Activated T-cell treated with anti-CD3 and anti-CD28 coated beads, Interleukin-2, amount 50 U/mL, for 72 hours (primary cell): ENCODE measurements at regions not wholly inside any gene's neighbourhood (a gene's known extent, or its start where the extent isn't known, plus 50 kb on each side); places are given as distances from the start of the nearest gene placed in this dataset.

Experiments used
- ATAC-seq, 2 donors: fragments of 150-1000 bp; cut with Tn5 transposase; replicated peaks in 1 of 2; 2 replicates each; pipeline ENCODE4 v1.10.0; 2021; ENCODE audit warnings: moderate library complexity in 2 of 2, mild to moderate bottlenecking in 1 of 2
- DNase-seq, 2 donors: peaks; one replicate each; pipeline ENCODE4 v3.0.0; 2021 to 2022; ENCODE audit warnings: mixed read lengths in 1 of 2
- H3K27ac Mint-ChIP-seq: one replicate; pipeline ENCODE4 v1.8.0; 2022; ENCODE audit warnings: mild to moderate bottlenecking, moderate library complexity, mixed read lengths
- H3K27me3 Mint-ChIP-seq: one replicate; pipeline ENCODE4 v1.8.0; 2022; ENCODE audit warnings: low read depth, mixed read lengths
- H3K36me3 Mint-ChIP-seq, 2 donors: one replicate each; pipeline ENCODE4 v1.8.0; 2022; ENCODE audit warnings: mixed read lengths in 2 of 2, mild to moderate bottlenecking in 1 of 2; ENCODE audit not compliant: insufficient read depth in 2 of 2
- H3K4me1 Mint-ChIP-seq: one replicate; pipeline ENCODE4 v1.8.0; 2022; ENCODE audit warnings: low read depth, mixed read lengths
- H3K4me3 Mint-ChIP-seq, 2 donors: one replicate each; pipeline ENCODE4 v1.8.0; 2022; ENCODE audit warnings: mild to moderate bottlenecking in 2 of 2, mixed read lengths in 2 of 2, moderate library complexity in 2 of 2
- H3K9me3 Mint-ChIP-seq, 2 donors: one replicate each; pipeline ENCODE4 v1.8.0; 2022; ENCODE audit warnings: mixed read lengths in 2 of 2

DNA sequence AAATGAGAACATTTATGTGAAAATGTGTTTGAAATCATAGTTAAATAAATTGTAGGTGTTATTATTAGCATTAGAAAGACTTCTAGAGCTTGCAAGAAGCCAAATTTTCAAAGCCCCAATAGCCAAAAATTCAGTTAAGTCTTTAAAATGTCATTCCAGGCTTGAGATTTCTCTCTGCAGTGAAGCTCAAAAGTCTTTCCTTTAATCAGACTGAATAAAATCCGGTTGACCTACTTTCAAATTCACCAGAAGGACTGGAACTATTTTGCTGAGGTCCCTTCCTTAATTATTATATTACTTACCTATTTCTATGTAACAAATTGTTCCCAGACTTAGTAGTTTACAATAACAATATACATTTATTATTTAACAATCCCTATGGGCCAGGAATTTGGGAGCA, 112.2 kb upstream of the TRPM3 start:
- peaks cover 5% of the 10 kb centered on the region for H3K27me3 Mint-ChIP-seq
- no peaks in the 10 kb centered on the region for H3K4me1 Mint-ChIP-seq
- H3K27ac Mint-ChIP-seq, result no peak overlapping the region
- ATAC-seq (no peak), DNase-seq (no peak)
- H3K4me3 Mint-ChIP-seq, result no peak overlapping the region
- no peaks in the 10 kb centered on the region for H3K9me3 Mint-ChIP-seq
- no peaks in the 10 kb centered on the region for H3K36me3 Mint-ChIP-seq

DNA sequence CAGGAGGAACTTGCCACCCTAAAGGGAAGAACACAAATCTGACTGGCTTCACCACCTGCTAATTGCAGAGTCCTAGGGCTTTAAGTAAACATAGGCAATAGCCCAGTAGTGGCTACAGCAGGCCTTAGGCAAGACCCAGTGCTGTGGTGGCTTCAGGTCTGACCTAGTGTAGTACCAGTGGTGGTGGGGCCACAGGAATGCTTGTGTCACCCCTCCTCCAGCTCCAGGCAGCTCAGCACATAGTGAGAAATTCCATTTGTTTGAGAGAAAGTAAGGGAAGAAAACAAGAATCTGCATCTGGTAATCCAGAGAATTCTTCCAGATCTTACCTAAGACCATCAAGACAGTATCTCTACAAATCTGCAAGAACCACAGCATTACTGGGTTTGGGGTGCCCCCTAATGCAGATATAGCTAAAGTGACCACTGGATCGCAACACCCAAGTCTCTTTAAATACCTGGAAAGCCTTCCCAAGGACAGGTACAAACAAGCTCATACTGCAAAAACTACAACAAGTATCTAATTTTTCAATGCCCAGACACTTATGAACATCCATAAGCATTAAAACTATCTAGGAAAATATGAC, 102.6 kb upstream of the TRPM3 start:
- Mint-ChIP-seq H3K4me3 (no peak overlapping the region), H3K4me1 (no peaks in the 10 kb centered on the region), H3K9me3 (no peaks in the 10 kb centered on the region), H3K27me3 (peaks cover 6% of the 10 kb centered on the region), H3K36me3 (no peaks in the 10 kb centered on the region), H3K27ac (no peak overlapping the region)
- DNase-seq, result no peak
- ATAC-seq, result no peak

DNA sequence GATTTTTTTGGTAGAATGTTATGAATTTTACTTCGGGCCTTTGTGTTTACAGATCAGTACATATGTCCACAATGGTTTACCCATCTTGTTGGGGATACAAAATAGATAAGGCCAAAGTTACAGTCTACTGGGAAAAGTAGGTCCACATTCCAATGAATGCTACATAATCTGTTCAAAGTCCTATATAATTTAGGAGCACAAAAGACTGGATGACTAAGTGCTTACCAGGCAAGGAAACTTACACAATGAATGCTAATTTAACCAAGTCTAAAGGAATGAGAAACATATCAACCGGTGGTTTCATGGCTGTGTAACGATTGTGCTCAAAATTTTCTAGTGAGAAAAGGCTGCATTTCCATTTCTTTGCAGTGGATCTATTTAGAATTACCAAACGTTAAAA, 97.4 kb upstream of the TRPM3 start:
- peaks cover 0 to 4% of the 10 kb centered on the region in 2 donors for H3K9me3 Mint-ChIP-seq
- H3K4me3 Mint-ChIP-seq, result no peak overlapping the region
- no peaks in the 10 kb centered on the region for H3K36me3 Mint-ChIP-seq
- no peak for DNase-seq
- no peaks in the 10 kb centered on the region for H3K4me1 Mint-ChIP-seq
- no peak for ATAC-seq
- H3K27me3 Mint-ChIP-seq, result no peaks in the 10 kb centered on the region
- no peak overlapping the region for H3K27ac Mint-ChIP-seq

- no peak overlapping the region for H3K27ac Mint-ChIP-seq
- no peak overlapping the region for H3K4me3 Mint-ChIP-seq
- DNase-seq (no peak), ATAC-seq (no peak)
- H3K27me3 Mint-ChIP-seq, result no peaks in the 10 kb centered on the region
- H3K36me3 Mint-ChIP-seq, result no peaks in the 10 kb centered on the region
- peaks cover 0 to 4% of the 10 kb centered on the region in 2 donors for H3K9me3 Mint-ChIP-seq
- H3K4me1 Mint-ChIP-seq, result no peaks in the 10 kb centered on the region
These were observed 92.2 kb upstream of the TRPM3 start for GRCh38 chr9:71213633-71214032.

GRCh38 chr9:71210326-71210725, 88.9 kb upstream of the TRPM3 start:
- no peaks in the 10 kb centered on the region for H3K36me3 Mint-ChIP-seq
- DNase-seq (no peak), ATAC-seq (no peak)
- H3K27me3 Mint-ChIP-seq, result no peaks in the 10 kb centered on the region
- H3K4me1 Mint-ChIP-seq, result no peaks in the 10 kb centered on the region
- no peak overlapping the region for H3K4me3 Mint-ChIP-seq
- no peak overlapping the region for H3K27ac Mint-ChIP-seq
- peaks cover 0 to 4% of the 10 kb centered on the region in 2 donors for H3K9me3 Mint-ChIP-seq

- Mint-ChIP-seq H3K36me3 (no peaks in the 10 kb centered on the region), H3K9me3 (peaks cover 0 to 4% of the 10 kb centered on the region in 2 donors), H3K4me1 (no peaks in the 10 kb centered on the region), H3K27ac (no peak overlapping the region), H3K4me3 (no peak overlapping the region), H3K27me3 (no peaks in the 10 kb centered on the region)
- ATAC-seq, result no peak
- DNase-seq, result no peak
These were observed 88.5 kb upstream of the TRPM3 start for GRCh38 chr9:71209890-71210289.

- H3K36me3 Mint-ChIP-seq, result peaks cover 0 to 4% of the 10 kb centered on the region in 2 donors
- H3K4me3 Mint-ChIP-seq, result no peak overlapping the region
- no peaks in the 10 kb centered on the region for H3K27me3 Mint-ChIP-seq
- DNase-seq (no peak), ATAC-seq (no peak)
- H3K9me3 Mint-ChIP-seq, result peaks cover 3 to 5% of the 10 kb centered on the region in 2 donors
- H3K4me1 Mint-ChIP-seq, result no peaks in the 10 kb centered on the region
- no peak overlapping the region for H3K27ac Mint-ChIP-seq
These were observed 81.5 kb upstream of the TRPM3 start for GRCh38 chr9:71202931-71203330.

DNA sequence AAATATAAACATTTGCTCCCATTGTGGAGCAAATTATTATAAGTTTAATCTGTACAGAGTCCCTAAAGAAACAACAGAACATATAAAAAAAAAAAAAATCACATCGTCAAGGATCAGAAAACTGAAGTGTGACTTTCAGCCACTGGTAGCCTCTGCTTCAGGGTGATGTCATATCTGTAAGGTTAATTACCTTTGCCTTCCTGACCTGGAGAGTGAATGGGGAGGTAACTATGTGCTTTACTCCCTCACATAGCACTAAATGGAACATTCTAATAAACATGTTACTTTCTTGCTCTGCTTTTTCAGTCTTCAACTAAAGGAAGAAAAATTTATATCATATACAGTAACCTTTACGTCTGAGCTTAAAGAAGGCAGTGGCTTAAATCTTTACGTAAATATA, 70.3 kb upstream of the TRPM3 start:
- DNase-seq (no peak), ATAC-seq (no peak)
- no peaks in the 10 kb centered on the region for H3K36me3 Mint-ChIP-seq
- no peaks in the 10 kb centered on the region for H3K4me1 Mint-ChIP-seq
- no peak overlapping the region for H3K27ac Mint-ChIP-seq
- H3K9me3 Mint-ChIP-seq, result peaks cover 0 to 2% of the 10 kb centered on the region in 2 donors
- H3K27me3 Mint-ChIP-seq, result no peaks in the 10 kb centered on the region
- H3K4me3 Mint-ChIP-seq, result no peak overlapping the region

DNA sequence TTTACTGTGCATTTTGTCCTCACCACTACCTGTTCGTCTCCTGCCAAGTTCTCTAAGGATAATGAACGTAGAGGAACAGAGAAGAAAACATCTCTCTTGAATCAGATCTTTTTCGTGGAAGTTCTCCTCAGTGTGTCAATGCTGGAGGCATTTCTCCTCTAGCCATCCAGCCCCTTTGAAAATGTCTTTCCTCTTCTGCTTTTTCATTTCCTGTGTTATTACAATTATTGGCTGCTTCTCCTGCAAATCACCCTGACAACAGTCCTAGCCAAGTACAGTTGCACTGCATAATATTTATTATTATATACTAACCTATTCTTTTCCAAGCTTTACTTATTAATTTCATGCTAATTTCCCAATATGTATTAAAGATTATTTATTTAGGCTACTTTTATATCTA, 61.8 kb upstream of the TRPM3 start:
- ATAC-seq, result no peak
- DNase-seq, result no peak
- Mint-ChIP-seq H3K9me3 (no peaks in the 10 kb centered on the region), H3K36me3 (no peaks in the 10 kb centered on the region), H3K27ac (no peak overlapping the region), H3K27me3 (no peaks in the 10 kb centered on the region), H3K4me3 (no peak overlapping the region), H3K4me1 (no peaks in the 10 kb centered on the region)

- no peaks in the 10 kb centered on the region for H3K36me3 Mint-ChIP-seq
- H3K27ac Mint-ChIP-seq, result no peak overlapping the region
- H3K9me3 Mint-ChIP-seq, result peaks cover 0 to 4% of the 10 kb centered on the region in 2 donors
- no peaks in the 10 kb centered on the region for H3K27me3 Mint-ChIP-seq
- no peak overlapping the region for H3K4me3 Mint-ChIP-seq
- ATAC-seq (no peak), DNase-seq (no peak)
- H3K4me1 Mint-ChIP-seq, result no peaks in the 10 kb centered on the region
These were observed 57.8 kb upstream of the TRPM3 start for GRCh38 chr9:71179183-71179582.

GRCh38 chr9:71177901-71178300, 56.5 kb upstream of the TRPM3 start:
- H3K36me3 Mint-ChIP-seq, result no peaks in the 10 kb centered on the region
- DNase-seq (no peak), ATAC-seq (no peak)
- H3K4me1 Mint-ChIP-seq, result no peaks in the 10 kb centered on the region
- H3K9me3 Mint-ChIP-seq, result peaks cover 0 to 4% of the 10 kb centered on the region in 2 donors
- no peaks in the 10 kb centered on the region for H3K27me3 Mint-ChIP-seq
- no peak overlapping the region for H3K27ac Mint-ChIP-seq
- H3K4me3 Mint-ChIP-seq, result no peak overlapping the region

GRCh38 chr9:71171517-71171916, 50.1 kb upstream of the TRPM3 start:
- Mint-ChIP-seq H3K36me3 (no peaks in the 10 kb centered on the region), H3K4me1 (no peaks in the 10 kb centered on the region), H3K27ac (no peak overlapping the region), H3K27me3 (no peaks in the 10 kb centered on the region), H3K9me3 (peaks cover 0 to 7% of the 10 kb centered on the region in 2 donors), H3K4me3 (no peak overlapping the region)
- ATAC-seq (no peak), DNase-seq (no peak)
